Activated CD4-positive, alpha-beta T cell treated with anti-CD3 and anti-CD28 coated beads for 4 hours (primary cell): ENCODE measurements at regions not wholly inside any gene's neighbourhood (a gene's known extent, or its start where the extent isn't known, plus 50 kb on each side); places are given as distances from the start of the nearest gene placed in this dataset.
A peak's percentile ranks its signal among the peaks of the same experiment; 100 is the strongest.

Experiments used
- DNase-seq, 2 donors: peaks; one replicate each; pipeline ENCODE4 v3.0.0-alpha.2; 2020

GRCh38 chr5:74576941-74577456 is 63.5 kb downstream of the ENC1 start:
- no peak for DNase-seq

- DNase-seq = peak; percentile 10
These were observed 64.6 kb downstream of the ENC1 start for GRCh38 chr5:74575741-74576538.

- no peak for DNase-seq
These were observed 70.3 kb downstream of the ENC1 start for GRCh38 chr5:74570250-74570649.

GRCh38 chr5:74567411-74567995 is 73.0 kb downstream of the ENC1 start:
- no peak for DNase-seq

GRCh38 chr5:74562122-74562521 is 78.4 kb downstream of the ENC1 start:
- no peak for DNase-seq

- no peak for DNase-seq
These were observed 80.3 kb downstream of the ENC1 start for GRCh38 chr5:74560245-74560644.

GRCh38 chr5:74556631-74557595 is 83.6 kb downstream of the ENC1 start:
- DNase-seq = no peak

- no peak for DNase-seq
These were observed 84.5 kb downstream of the ENC1 start for GRCh38 chr5:74556006-74556405.

GRCh38 chr5:74552101-74552500 is 88.4 kb downstream of the ENC1 start:
- no peak for DNase-seq

- DNase-seq = no peak
These were observed 89.6 kb downstream of the ENC1 start for GRCh38 chr5:74550927-74551326.

- no peak for DNase-seq
These were observed 91.1 kb downstream of the ENC1 start for GRCh38 chr5:74549384-74549783.

- DNase-seq = no peak
These were observed 93.7 kb downstream of the ENC1 start for GRCh38 chr5:74546796-74547195.

GRCh38 chr5:74544811-74545210 is 95.7 kb downstream of the ENC1 start:
- no peak for DNase-seq

GRCh38 chr5:74543162-74543995 is 97.1 kb downstream of the ENC1 start:
- no peak for DNase-seq

GRCh38 chr5:74542482-74542881 is 98.0 kb downstream of the ENC1 start:
- no peak for DNase-seq

GRCh38 chr5:74541381-74541781 is 99.1 kb downstream of the ENC1 start:
- no peak for DNase-seq

GRCh38 chr5:74540622-74541021 is 99.9 kb downstream of the ENC1 start:
- no peak for DNase-seq

- no peak for DNase-seq
These were observed 100.5 kb downstream of the ENC1 start for GRCh38 chr5:74539986-74540385.

GRCh38 chr5:74538206-74538661 is 102.3 kb downstream of the ENC1 start:
- no peak for DNase-seq

GRCh38 chr5:74536658-74537057 is 103.9 kb downstream of the ENC1 start:
- DNase-seq = no peak

- no peak for DNase-seq
These were observed 104.6 kb downstream of the ENC1 start for GRCh38 chr5:74535926-74536325.
